ENCODE measurements at regions not wholly inside any gene's neighbourhood (a gene's known extent, or its start where the extent isn't known, plus 50 kb on each side); places are given as distances from the start of the nearest gene placed in this dataset.

- no peak overlapping the region for H2BK20ac ChIP-seq (ENCODE audit: low read length)
- WGBS, 2 experiments (ENCODE audit: extremely low coverage in 1 of 2, insufficient coverage in 1 of 2, insufficient read length in 1 of 2, insufficient replicate concordance in 2 of 2, low coverage in 1 of 2, low lambda C conversion rate in 2 of 2, missing lambda C conversion rate in 1 of 2), result 96% methylated on average over 2 of the region's 2 CpGs; no CpG with 5 or more reads in 1 of the 2 experiments
- H3K4me3 ChIP-seq (ENCODE audit: extremely low read depth in 1 of 4, insufficient read depth in 2 of 4, low read depth in 3 of 4, low read length in 4 of 4), result no peak overlapping the region
- DNase-seq (ENCODE audit: low read depth in 1 of 2, low spot score in 2 of 2) (no peak), FAIRE-seq (no peak)
- H3K9me3 ChIP-seq (ENCODE audit: insufficient read depth in 2 of 2, low read depth in 1 of 2, low read length in 1 of 2), result no peaks in the 10 kb centered on the region
- 0 out of 7 replicates have a peak, but pooled peaks cover 0 to 2% (median 0%) of the 10 kb centered on the region in 4 experiments for H3K4me1 ChIP-seq (replicated peaks in 1 of 4; ENCODE audit: control insufficient read depth in 3 of 4, insufficient read depth in 4 of 4, low read length in 3 of 4)
- H3K23ac ChIP-seq (ENCODE audit: insufficient read length), result no peak overlapping the region
- ChIA-PET POLR2A (ENCODE audit: partially characterized antibody) (no interaction called here), CTCF (ENCODE audit: partially characterized antibody) (interaction anchor here (0.6 kb wide), 1 partner anchor 11 kb away, joined by 3 read pairs; no protein-coding TSS in a partner anchor)
- no peak overlapping the region for H4K91ac ChIP-seq (replicated peaks; ENCODE audit: insufficient read length, low read length)
- H3K27me3 ChIP-seq (replicated peaks in 1 of 4; ENCODE audit: control insufficient read depth in 3 of 4, extremely low read depth in 1 of 4, insufficient read depth in 3 of 4, low read length in 3 of 4), result 0 out of 7 replicates have a peak, but pooled peaks cover 0 to 2% (median 0%) of the 10 kb centered on the region in 4 experiments
- no peak overlapping the region for H4K5ac ChIP-seq (ENCODE audit: insufficient read length, low read depth, low read length)
- H3K56ac ChIP-seq (replicated peaks; ENCODE audit: insufficient read length, low read depth, low read length), result no peak overlapping the region
- H2BK120ac ChIP-seq (replicated peaks; ENCODE audit: low read depth, low read length), result no peak overlapping the region
- no peak overlapping the region for H3K18ac ChIP-seq (ENCODE audit: extremely low read depth, low read length)
- H3K9ac ChIP-seq (replicated peaks in 1 of 4; ENCODE audit: extremely low read depth in 1 of 4, low read depth in 3 of 4, low read length in 3 of 4), result no peak overlapping the region
- H3K79me2 ChIP-seq (ENCODE audit: control insufficient read depth in 1 of 2, insufficient read depth in 2 of 2, low read length in 2 of 2), result no peaks in the 10 kb centered on the region
- H3K79me1 ChIP-seq (ENCODE audit: low read depth, low read length), result no peaks in the 10 kb centered on the region
- no peaks in the 10 kb centered on the region for H3K36me3 ChIP-seq (ENCODE audit: control insufficient read depth in 2 of 4, insufficient read depth in 4 of 4, low read length in 3 of 4)
- no peak overlapping the region for H3K4ac ChIP-seq (replicated peaks; ENCODE audit: insufficient read length, low read depth, low read length)
- H3K23me2 ChIP-seq (ENCODE audit: low read depth, low read length), result no peaks in the 10 kb centered on the region
- no peak overlapping the region for H2BK12ac ChIP-seq (ENCODE audit: low read depth, low read length)
- no peak overlapping the region for H4K8ac ChIP-seq (ENCODE audit: extremely low read depth, insufficient read depth, low read length)
- H2BK5ac ChIP-seq (ENCODE audit: low read depth, low read length), result no peak overlapping the region
- no peaks in the 10 kb centered on the region for H4K20me1 ChIP-seq (replicated peaks in 1 of 2; ENCODE audit: control insufficient read depth in 1 of 2, insufficient read depth in 2 of 2, low read length in 2 of 2)
- no peak overlapping the region for H3K27ac ChIP-seq (ENCODE audit: low read depth, low read length)
- no peak overlapping the region for H3K4me2 ChIP-seq (ENCODE audit: insufficient read depth in 1 of 2, low read depth in 2 of 2, low read length in 2 of 2)
- no peak overlapping the region for H2BK15ac ChIP-seq (ENCODE audit: low read length)
- H2AK5ac ChIP-seq (ENCODE audit: low read depth, low read length), result no peak overlapping the region
- H2AFZ ChIP-seq (ENCODE audit: low read length), result no peak overlapping the region
- H3K14ac ChIP-seq (ENCODE audit: insufficient read length), result no peak overlapping the region
- TF ChIP-seq SP4 (IDR thresholded peaks at IDR 0.05; ENCODE audit: low read length) (no peak), SAP30 (IDR thresholded peaks at IDR 0.05; ENCODE audit: insufficient read depth, insufficient replicate concordance, low read length) (no peak), TAF7 (optimal IDR thresholded peaks at IDR 0.05; ENCODE audit: borderline replicate concordance, low read depth, low read length) (no peak), SIN3A (conservative IDR thresholded peaks at IDR 0.05 in 1 of 2, IDR thresholded peaks at IDR 0.05 in 1 of 2; ENCODE audit: low read depth in 1 of 2, low read length in 2 of 2) (no peak), MAFK (IDR thresholded peaks at IDR 0.05; ENCODE audit: low read depth, low read length) (no peak), EGR1 (IDR thresholded peaks at IDR 0.05; ENCODE audit: borderline replicate concordance, low read depth, low read length) (no peak), NANOG (IDR thresholded peaks at IDR 0.05; ENCODE audit: insufficient read depth, low read depth, low read length, poor library complexity, severe bottlenecking) (no peak), YY1 (IDR thresholded peaks at IDR 0.05; ENCODE audit: low read depth, low read length) (no peak), USF2 (IDR thresholded peaks at IDR 0.05; ENCODE audit: low read length) (no peak), KDM5A (IDR thresholded peaks at IDR 0.05; ENCODE audit: low read length) (no peak), CBX8 (IDR thresholded peaks at IDR 0.05; ENCODE audit: borderline replicate concordance, low read depth, low read length) (no peak), KDM1A (IDR thresholded peaks at IDR 0.05; ENCODE audit: borderline replicate concordance, low read length) (no peak)
Observed at GRCh38 chr12:115147916-115148315, 463.9 kb upstream of the TBX3 start.

All from H1 (cell line).